Loucy (cell line): ENCODE measurements at regions not wholly inside any gene's neighbourhood (a gene's known extent, or its start where the extent isn't known, plus 50 kb on each side); places are given as distances from the start of the nearest gene placed in this dataset.

ENCODE experiments used
- CTCF ChIP-seq: fragments of 200-600 bp; sonication (generic); conservative IDR thresholded peaks from 2 replicates; pipeline ENCODE4 v1.5.1; 2014; ENCODE audit warnings: mild to moderate bottlenecking, antibody characterized with exemption, low read length
- EZH2phosphoT487 ChIP-seq: fragments of 200-600 bp; IDR thresholded peaks from 2 replicates; pipeline ENCODE4 v1.6.1; 2018; ENCODE audit warnings: antibody characterized with exemption, mild to moderate bottlenecking, moderate library complexity, borderline replicate concordance

DNA sequence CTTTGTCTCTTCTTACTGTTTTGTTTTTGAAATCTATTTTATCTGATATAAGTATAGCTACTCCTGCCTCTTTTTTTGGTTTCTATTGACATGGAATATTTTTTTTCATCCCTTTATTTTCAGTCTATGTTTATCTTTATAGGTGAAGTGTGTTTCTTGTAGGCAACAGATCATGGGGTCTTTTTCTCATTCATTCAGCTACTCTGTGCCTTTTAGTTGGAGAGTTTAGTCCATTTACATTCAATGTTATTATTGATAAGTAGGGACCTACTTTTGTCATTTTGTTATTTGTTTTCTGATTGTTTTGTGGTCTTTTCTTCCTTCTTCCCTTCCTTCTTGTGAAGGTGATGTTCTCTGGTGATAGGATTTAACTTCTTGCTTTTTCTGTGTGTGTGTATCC is 60.0 kb upstream of the STK39 start:
- no peak for TF ChIP-seq CTCF
- no peak for TF ChIP-seq EZH2phosphoT487
